Caco-2 (cell line): ENCODE measurements at regions not wholly inside any gene's neighbourhood (a gene's known extent, or its start where the extent isn't known, plus 50 kb on each side); places are given as distances from the start of the nearest gene placed in this dataset.

Source experiments
- BruUV-seq: library from RNA; stranded (reverse); fragments of 400-500 nt; replicated peaks from 2 replicates; lab custom pipeline; 2021; lab: Mats Ljungman, UMichigan
- CTCF ChIA-PET: fragments of 300-600 bp; sonication (Branson Sonifier 250); formaldehyde crosslinking; loops from one replicate; lab custom pipeline; 2022; ENCODE audit warnings: antibody characterized with exemption; lab: Charles Lee
- POLR2A ChIA-PET: fragments of 300-600 bp; sonication (Branson Sonifier 250); formaldehyde crosslinking; loops from one replicate; lab custom pipeline; 2022; ENCODE audit warnings: antibody characterized with exemption; lab: Charles Lee
- DNase-seq, 2 experiments: peaks; one replicate each; pipeline versions ENCODE4 v3.0.0 to v3.0.0-alpha.2; 2020 to 2022
- H3K27me3 ChIP-seq: replicated peaks from 2 replicates; pipeline ENCODE4 v1.6.0; 2011; ENCODE audit warnings: low read length; ENCODE audit not compliant: control insufficient read depth, insufficient read depth
- H3K36me3 ChIP-seq: 2 replicates; pipeline ENCODE4 v1.5.1; 2011; ENCODE audit warnings: low read length; ENCODE audit not compliant: control insufficient read depth, insufficient read depth
- H3K4me1 ChIP-seq: fragments of 250-450 bp; sonication (Bioruptor Pico); 2 replicates; pipeline ENCODE4 v1.5.1; 2020; ENCODE audit warnings: mild to moderate bottlenecking
- H3K4me3 ChIP-seq: 2 replicates; pipeline ENCODE4 v1.5.1; 2011; ENCODE audit warnings: low read depth, mild to moderate bottlenecking, control low read depth, low read length
- H3K9me3 ChIP-seq: fragments of 250-450 bp; sonication (Bioruptor Pico); 2 replicates; pipeline ENCODE4 v1.5.1; 2020; ENCODE audit warnings: mild to moderate bottlenecking, moderate library complexity
- H3K27ac Mint-ChIP-seq: one replicate; pipeline ENCODE4 v1.8.0; 2022; ENCODE audit warnings: mixed read lengths; ENCODE audit not compliant: unreplicated experiment
- H3K27me3 Mint-ChIP-seq: one replicate; pipeline ENCODE4 v1.8.0; 2022; ENCODE audit warnings: mixed read lengths; ENCODE audit not compliant: insufficient read depth, unreplicated experiment
- H3K36me3 Mint-ChIP-seq: one replicate; pipeline ENCODE4 v1.8.0; 2022; ENCODE audit warnings: mild to moderate bottlenecking, mixed read lengths; ENCODE audit not compliant: insufficient read depth, unreplicated experiment
- H3K4me1 Mint-ChIP-seq: one replicate; pipeline ENCODE4 v1.8.0; 2022; ENCODE audit warnings: low read depth, mixed read lengths; ENCODE audit not compliant: unreplicated experiment
- H3K4me3 Mint-ChIP-seq: one replicate; pipeline ENCODE4 v1.8.0; 2022; ENCODE audit warnings: mild to moderate bottlenecking, moderate library complexity, mixed read lengths; ENCODE audit not compliant: unreplicated experiment
- H3K9me3 Mint-ChIP-seq: one replicate; pipeline ENCODE4 v1.8.0; 2022; ENCODE audit warnings: mixed read lengths; ENCODE audit not compliant: unreplicated experiment
- intact Hi-C: fragments of 100-400 bp; cut with micrococcal nuclease; formaldehyde crosslinking; loops from one replicate; pipeline ENCODE4 v1.10.0; 2022; ENCODE audit not compliant: unreplicated experiment
- TF ChIP-seq, protein P1 (sequence below), 2 experiments: fragments of 200-600 bp in 1 of 2; IDR thresholded peaks; 1 replicate in 1 of 2; 2 replicates in 1 of 2; pipeline versions ENCODE4 v1.5.1 to v1.8.0; 2011 to 2022; ENCODE audit warnings: antibody characterized with exemption in 1 of 2, control low read depth in 1 of 2, inconsistent platforms in 1 of 2, low read depth in 1 of 2, low read length in 1 of 2, mild to moderate bottlenecking in 1 of 2, moderate library complexity in 1 of 2; ENCODE audit not compliant: insufficient read depth in 1 of 2, severe bottlenecking in 1 of 2, unreplicated experiment in 1 of 2

DNA sequence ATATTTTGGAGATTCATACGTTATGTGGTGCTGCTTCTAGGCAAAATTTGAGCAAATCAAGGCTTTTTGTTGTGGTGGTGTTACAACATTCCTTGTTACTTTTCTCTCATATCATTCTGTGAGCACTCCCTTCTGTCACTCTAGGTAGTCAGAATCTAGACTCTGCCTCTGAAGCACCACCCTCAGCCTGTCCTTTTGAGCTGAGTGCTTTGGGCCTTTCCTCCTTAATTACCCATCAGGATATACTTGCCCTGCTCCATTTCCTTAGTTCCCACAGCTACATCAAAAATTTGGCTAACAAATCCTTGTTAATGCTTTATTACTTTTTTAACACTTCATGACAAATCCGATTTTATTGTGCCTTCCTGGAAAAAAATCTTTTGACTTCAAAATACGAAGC, 289.6 kb downstream of the CALCRL start:
- no peaks in the 10 kb centered on the region for H3K27me3 ChIP-seq
- H3K9me3 ChIP-seq, result no peaks in the 10 kb centered on the region; the same call in 1 of the 2 replicates
- TF ChIP-seq, protein P1, sequence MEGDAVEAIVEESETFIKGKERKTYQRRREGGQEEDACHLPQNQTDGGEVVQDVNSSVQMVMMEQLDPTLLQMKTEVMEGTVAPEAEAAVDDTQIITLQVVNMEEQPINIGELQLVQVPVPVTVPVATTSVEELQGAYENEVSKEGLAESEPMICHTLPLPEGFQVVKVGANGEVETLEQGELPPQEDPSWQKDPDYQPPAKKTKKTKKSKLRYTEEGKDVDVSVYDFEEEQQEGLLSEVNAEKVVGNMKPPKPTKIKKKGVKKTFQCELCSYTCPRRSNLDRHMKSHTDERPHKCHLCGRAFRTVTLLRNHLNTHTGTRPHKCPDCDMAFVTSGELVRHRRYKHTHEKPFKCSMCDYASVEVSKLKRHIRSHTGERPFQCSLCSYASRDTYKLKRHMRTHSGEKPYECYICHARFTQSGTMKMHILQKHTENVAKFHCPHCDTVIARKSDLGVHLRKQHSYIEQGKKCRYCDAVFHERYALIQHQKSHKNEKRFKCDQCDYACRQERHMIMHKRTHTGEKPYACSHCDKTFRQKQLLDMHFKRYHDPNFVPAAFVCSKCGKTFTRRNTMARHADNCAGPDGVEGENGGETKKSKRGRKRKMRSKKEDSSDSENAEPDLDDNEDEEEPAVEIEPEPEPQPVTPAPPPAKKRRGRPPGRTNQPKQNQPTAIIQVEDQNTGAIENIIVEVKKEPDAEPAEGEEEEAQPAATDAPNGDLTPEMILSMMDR (IDR thresholded peaks at IDR 0.05; ENCODE audit: insufficient read depth in 1 of 2, low read depth in 1 of 2, low read length in 1 of 2, severe bottlenecking in 1 of 2, unreplicated experiment in 1 of 2), result no peak
- H3K4me1 ChIP-seq, result no peaks in the 10 kb centered on the region
- H3K4me1 Mint-ChIP-seq, result no peaks in the 10 kb centered on the region
- CTCF ChIA-PET, result no interaction called here
- BruUV-seq, result no TSS peak
- H3K9me3 Mint-ChIP-seq, result peaks cover 19% of the 10 kb centered on the region
- no peak overlapping the region for H3K4me3 ChIP-seq
- no peak overlapping the region for H3K4me3 Mint-ChIP-seq
- POLR2A ChIA-PET, result no interaction called here
- H3K27ac Mint-ChIP-seq, result no peak overlapping the region
- DNase-seq, result no peak
- H3K27me3 Mint-ChIP-seq, result no peaks in the 10 kb centered on the region
- intact Hi-C loops, result no loop called here
- no peaks in the 10 kb centered on the region for H3K36me3 Mint-ChIP-seq
- no peaks in the 10 kb centered on the region for H3K36me3 ChIP-seq

DNA sequence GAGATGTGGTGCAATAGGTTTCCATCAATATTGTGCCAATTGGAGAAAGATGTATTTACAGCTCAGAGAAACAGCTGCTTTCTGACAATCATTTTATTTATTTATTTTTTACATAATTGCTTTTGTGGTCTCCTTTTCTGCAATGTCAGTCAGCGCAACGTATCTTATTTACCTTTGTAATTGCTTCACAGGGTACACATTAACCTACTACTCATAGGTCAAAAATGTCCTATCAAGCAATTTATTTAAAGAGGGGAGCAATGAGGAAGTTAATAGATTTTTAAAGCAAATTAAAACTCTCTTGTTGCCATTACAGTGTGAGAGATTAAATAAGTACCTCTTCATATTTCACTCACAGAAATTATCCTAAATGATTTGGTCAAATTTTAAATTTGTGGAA, 291.0 kb downstream of the CALCRL start:
- TF ChIP-seq, protein P1 (IDR thresholded peaks at IDR 0.05; ENCODE audit: insufficient read depth in 1 of 2, low read depth in 1 of 2, low read length in 1 of 2, severe bottlenecking in 1 of 2, unreplicated experiment in 1 of 2), result no peak
- ChIA-PET CTCF (no interaction called here), POLR2A (no interaction called here)
- Mint-ChIP-seq H3K27ac (no peak overlapping the region), H3K9me3 (peaks cover 19% of the 10 kb centered on the region), H3K4me1 (no peaks in the 10 kb centered on the region), H3K27me3 (no peaks in the 10 kb centered on the region), H3K4me3 (no peak overlapping the region), H3K36me3 (no peaks in the 10 kb centered on the region)
- intact Hi-C loops, result no loop called here
- Histone ChIP-seq H3K27me3 (no peaks in the 10 kb centered on the region), H3K4me3 (no peak overlapping the region), H3K4me1 (no peaks in the 10 kb centered on the region), H3K9me3 (no peaks in the 10 kb centered on the region; the same call in 1 of the 2 replicates), H3K36me3 (no peaks in the 10 kb centered on the region)
- no TSS peak for BruUV-seq
- no peak for DNase-seq

DNA sequence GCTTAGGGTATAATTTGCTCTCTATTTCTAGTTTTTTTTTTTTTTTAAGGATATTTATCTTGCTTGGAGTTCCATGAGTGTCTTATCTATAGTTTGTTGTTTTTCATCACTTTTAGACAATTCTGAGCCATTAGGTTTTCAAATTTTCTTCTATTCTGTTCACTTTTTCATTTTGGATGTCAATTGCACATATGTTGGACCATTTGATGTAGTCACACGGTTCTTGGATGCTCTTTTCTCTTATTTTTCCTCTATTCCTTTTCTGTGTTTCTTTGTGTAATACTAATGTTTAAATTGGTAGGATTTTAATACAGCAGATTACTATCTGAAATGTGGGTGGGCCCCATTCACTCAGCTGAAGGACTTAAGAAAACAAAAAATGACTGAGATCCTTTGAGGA, 292.6 kb downstream of the CALCRL start:
- Histone ChIP-seq H3K27me3 (no peaks in the 10 kb centered on the region), H3K9me3 (no peaks in the 10 kb centered on the region; the same call in 1 of the 2 replicates), H3K4me1 (no peaks in the 10 kb centered on the region), H3K36me3 (no peaks in the 10 kb centered on the region), H3K4me3 (no peak overlapping the region)
- H3K4me3 Mint-ChIP-seq, result no peak overlapping the region
- no peak for DNase-seq
- H3K4me1 Mint-ChIP-seq, result no peaks in the 10 kb centered on the region
- H3K9me3 Mint-ChIP-seq, result peaks cover 19% of the 10 kb centered on the region
- ChIA-PET POLR2A (no interaction called here), CTCF (no interaction called here)
- H3K27me3 Mint-ChIP-seq, result no peaks in the 10 kb centered on the region
- no peak overlapping the region for H3K27ac Mint-ChIP-seq
- no TSS peak for BruUV-seq
- H3K36me3 Mint-ChIP-seq, result no peaks in the 10 kb centered on the region
- TF ChIP-seq, protein P1 (IDR thresholded peaks at IDR 0.05; ENCODE audit: insufficient read depth in 1 of 2, low read depth in 1 of 2, low read length in 1 of 2, severe bottlenecking in 1 of 2, unreplicated experiment in 1 of 2), result no peak
- intact Hi-C loops, result no loop called here
